Mesendoderm (in vitro differentiated cells): ENCODE measurements at regions not wholly inside any gene's neighbourhood (a gene's known extent, or its start where the extent isn't known, plus 50 kb on each side); places are given as distances from the start of the nearest gene placed in this dataset.

Experiments used
- DNase-seq: peaks from one replicate; pipeline ENCODE4 v3.0.0; 2013
- H2AK5ac ChIP-seq: 2 replicates; pipeline ENCODE4 v1.6.1; 2013; ENCODE audit warnings: low read length, inconsistent platforms
- H2BK120ac ChIP-seq: 2 replicates; pipeline ENCODE4 v1.6.1; 2013; ENCODE audit warnings: low read depth, mild to moderate bottlenecking, low read length, moderate library complexity, mixed read lengths
- H2BK15ac ChIP-seq: replicated peaks from 2 replicates; pipeline ENCODE4 v1.6.1; 2013; ENCODE audit warnings: low read depth, mild to moderate bottlenecking, moderate library complexity
- H2BK5ac ChIP-seq: 2 replicates; pipeline ENCODE4 v1.6.1; 2013; ENCODE audit warnings: low read length, inconsistent platforms
- H3K18ac ChIP-seq: 2 replicates; pipeline ENCODE4 v1.6.1; 2013; ENCODE audit warnings: mild to moderate bottlenecking, low read length, mixed read lengths
- H3K23ac ChIP-seq: one replicate; pipeline ENCODE4 v1.6.1; 2013; ENCODE audit warnings: low read length
- H3K27ac ChIP-seq: 2 replicates; pipeline ENCODE4 v1.5.1; 2013; ENCODE audit warnings: low read depth, mild to moderate bottlenecking, inconsistent platforms, low read length, moderate library complexity
- H3K27me3 ChIP-seq: 2 replicates; pipeline ENCODE4 v1.6.1; 2013; ENCODE audit warnings: low read length, control low read depth, mild to moderate bottlenecking, inconsistent platforms; ENCODE audit not compliant: insufficient read depth, poor library complexity
- H3K36me3 ChIP-seq: 2 replicates; pipeline ENCODE4 v1.6.1; 2013; ENCODE audit warnings: low read length, inconsistent platforms; ENCODE audit not compliant: control insufficient read depth, insufficient read depth
- H3K4ac ChIP-seq: one replicate; pipeline ENCODE4 v1.6.1; 2013; ENCODE audit warnings: low read depth, mild to moderate bottlenecking, low read length, moderate library complexity
- H3K4me1 ChIP-seq: 2 replicates; pipeline ENCODE4 v1.6.1; 2013; ENCODE audit warnings: low read depth, low read length, inconsistent platforms; ENCODE audit not compliant: control insufficient read depth
- H3K4me2 ChIP-seq: 2 replicates; pipeline ENCODE4 v1.6.1; 2013; ENCODE audit warnings: low read length
- H3K4me3 ChIP-seq: 2 replicates; pipeline ENCODE4 v1.5.1; 2013; ENCODE audit warnings: mild to moderate bottlenecking, low read length
- H3K56ac ChIP-seq: one replicate; pipeline ENCODE4 v1.6.1; 2013; ENCODE audit warnings: low read length
- H3K79me1 ChIP-seq: 2 replicates; pipeline ENCODE4 v1.6.1; 2013; ENCODE audit warnings: low read length, inconsistent platforms
- H3K79me2 ChIP-seq: 2 replicates; pipeline ENCODE4 v1.6.1; 2013; ENCODE audit warnings: mild to moderate bottlenecking, low read length; ENCODE audit not compliant: control insufficient read depth, insufficient read depth
- H3K9ac ChIP-seq: 2 replicates; pipeline ENCODE4 v1.6.1; 2013; ENCODE audit warnings: low read length, inconsistent platforms
- H4K5ac ChIP-seq: one replicate; pipeline ENCODE4 v1.6.1; 2013; ENCODE audit warnings: low read length
- H4K8ac ChIP-seq: one replicate; pipeline ENCODE4 v1.6.1; 2013; ENCODE audit warnings: low read depth, mild to moderate bottlenecking, control low read depth, low read length, moderate library complexity
- WGBS: extraction: QIAGEN DNeasy Blood & Tissue Kit; methylation state at CpG from one replicate; pipeline ENCODE4 v1.1.7; 2013; ENCODE audit warnings: low lambda C conversion rate, missing lambda C conversion rate; ENCODE audit not compliant: insufficient coverage; ENCODE audit errors: extremely low coverage; 5-methylcytosine and 5-hydroxymethylcytosine counted together

GRCh38 chr17:6323626-6324356 lies 111.1 kb downstream of the AIPL1 start:
- Histone ChIP-seq H3K18ac (no peak overlapping the region), H3K4me2 (no peak overlapping the region), H3K9ac (no peak overlapping the region), H3K23ac (no peak overlapping the region), H3K4me1 (no peaks in the 10 kb centered on the region), H2BK15ac (no peak overlapping the region), H3K27ac (no peak overlapping the region), H2BK120ac (no peak overlapping the region), H3K79me2 (no peaks in the 10 kb centered on the region), H4K5ac (no peak overlapping the region), H3K36me3 (no peaks in the 10 kb centered on the region), H2BK5ac (no peak overlapping the region), H3K79me1 (no peaks in the 10 kb centered on the region), H3K56ac (no peak overlapping the region), H2AK5ac (no peak overlapping the region), H4K8ac (no peak overlapping the region), H3K27me3 (peaks cover 1% of the 10 kb centered on the region), H3K4me3 (no peak overlapping the region), H3K4ac (no peak overlapping the region)
- no CpG with 5 or more reads among the region's 17 CpGs for WGBS
- DNase-seq: peak; percentile 37

- no peaks in the 10 kb centered on the region for H3K79me2 ChIP-seq
- no peak overlapping the region for H3K4ac ChIP-seq
- H4K8ac ChIP-seq: no peak overlapping the region
- no peak for DNase-seq
- no peak overlapping the region for H2AK5ac ChIP-seq
- no peak overlapping the region for H3K23ac ChIP-seq
- H3K36me3 ChIP-seq: no peaks in the 10 kb centered on the region
- H3K56ac ChIP-seq: no peak overlapping the region
- no peak overlapping the region for H3K18ac ChIP-seq
- no peak overlapping the region for H3K27ac ChIP-seq
- H3K4me3 ChIP-seq: no peak overlapping the region
- H2BK15ac ChIP-seq: no peak overlapping the region
- no peaks in the 10 kb centered on the region for H3K79me1 ChIP-seq
- no CpG with 5 or more reads among the region's 4 CpGs for WGBS
- H4K5ac ChIP-seq: no peak overlapping the region
- H3K4me1 ChIP-seq: no peaks in the 10 kb centered on the region
- H3K27me3 ChIP-seq: peaks cover 1% of the 10 kb centered on the region
- no peak overlapping the region for H2BK120ac ChIP-seq
- no peak overlapping the region for H3K4me2 ChIP-seq
- H3K9ac ChIP-seq: no peak overlapping the region
- H2BK5ac ChIP-seq: no peak overlapping the region
Observed at GRCh38 chr17:6322316-6322715, 112.6 kb downstream of the AIPL1 start.

GRCh38 chr17:6314311-6314710 lies 120.6 kb downstream of the AIPL1 start:
- Histone ChIP-seq H4K5ac (no peak overlapping the region), H3K56ac (no peak overlapping the region), H3K4me1 (no peaks in the 10 kb centered on the region), H3K27ac (no peak overlapping the region), H3K79me2 (no peaks in the 10 kb centered on the region), H3K27me3 (no peaks in the 10 kb centered on the region), H3K18ac (no peak overlapping the region), H3K23ac (no peak overlapping the region), H3K36me3 (no peaks in the 10 kb centered on the region), H3K4ac (no peak overlapping the region), H3K9ac (no peak overlapping the region), H2BK120ac (no peak overlapping the region), H2AK5ac (no peak overlapping the region), H3K4me2 (no peak overlapping the region), H4K8ac (no peak overlapping the region), H2BK5ac (no peak overlapping the region), H3K79me1 (no peaks in the 10 kb centered on the region), H3K4me3 (no peak overlapping the region), H2BK15ac (no peak overlapping the region)
- no CpG with 5 or more reads among the region's 3 CpGs for WGBS
- DNase-seq: no peak

GRCh38 chr17:6313835-6314234 lies 121.1 kb downstream of the AIPL1 start:
- no CpG with 5 or more reads among the region's 12 CpGs for WGBS
- Histone ChIP-seq H3K4me3 (no peak overlapping the region), H3K56ac (no peak overlapping the region), H3K4me1 (no peaks in the 10 kb centered on the region), H4K5ac (no peak overlapping the region), H3K27ac (no peak overlapping the region), H3K23ac (no peak overlapping the region), H3K18ac (no peak overlapping the region), H2AK5ac (no peak overlapping the region), H2BK5ac (no peak overlapping the region), H3K4me2 (no peak overlapping the region), H4K8ac (no peak overlapping the region), H3K4ac (no peak overlapping the region), H3K9ac (no peak overlapping the region), H2BK15ac (no peak overlapping the region), H3K79me1 (no peaks in the 10 kb centered on the region), H3K36me3 (no peaks in the 10 kb centered on the region), H3K79me2 (no peaks in the 10 kb centered on the region), H2BK120ac (no peak overlapping the region), H3K27me3 (no peaks in the 10 kb centered on the region)
- no peak for DNase-seq

- H3K4ac ChIP-seq: no peak overlapping the region
Observed at GRCh38 chr17:6306820-6307219, 128.1 kb downstream of the AIPL1 start.

More at GRCh38 chr17:6306820-6307219, 128.1 kb downstream of the AIPL1 start:
- Histone ChIP-seq H2BK120ac (no peak overlapping the region), H2BK15ac (no peak overlapping the region), H3K4me3 (no peak overlapping the region), H3K23ac (no peak overlapping the region), H3K9ac (no peak overlapping the region), H3K79me2 (no peaks in the 10 kb centered on the region), H3K79me1 (no peaks in the 10 kb centered on the region), H2AK5ac (no peak overlapping the region), H2BK5ac (no peak overlapping the region), H4K8ac (no peak overlapping the region), H3K27me3 (no peaks in the 10 kb centered on the region), H3K56ac (no peak overlapping the region), H3K27ac (no peak overlapping the region), H3K36me3 (no peaks in the 10 kb centered on the region), H3K18ac (no peak overlapping the region), H4K5ac (no peak overlapping the region), H3K4me2 (no peak overlapping the region), H3K4me1 (no peaks in the 10 kb centered on the region)
- WGBS: no CpG with 5 or more reads among the region's 4 CpGs
- no peak for DNase-seq
